CD14-positive monocyte (primary cell): ENCODE measurements at regions not wholly inside any gene's neighbourhood (a gene's known extent, or its start where the extent isn't known, plus 50 kb on each side); places are given as distances from the start of the nearest gene placed in this dataset.
"Not testable (repeated sequence)": the region's sequence is repeated elsewhere in the genome, so short reads cannot be mapped to it uniquely, and the experiment has no call there.

Source experiments
- DNase-seq, 3 donors: peaks; one replicate each; pipeline ENCODE4 v3.0.0-alpha.2; 2011 to 2022
- H2AFZ ChIP-seq: 2 replicates; pipeline ENCODE4 v1.6.0; 2012; ENCODE audit warnings: mild to moderate bottlenecking, low read depth, low read length, inconsistent platforms; ENCODE audit not compliant: insufficient read depth, poor library complexity, severe bottlenecking
- H3K27ac ChIP-seq, 2 donors: 1 replicate in 1 of 2; 2 replicates in 1 of 2; pipeline ENCODE4 v1.5.1; 2012 to 2013; ENCODE audit warnings: low read length in 2 of 2, control low read depth in 1 of 2, inconsistent platforms in 1 of 2, low read depth in 1 of 2, mild to moderate bottlenecking in 1 of 2
- H3K27me3 ChIP-seq, 2 donors: one replicate each; pipeline versions ENCODE4 v1.6.0 to v1.6.1; 2011 to 2013; ENCODE audit warnings: low read length in 2 of 2; ENCODE audit not compliant: control insufficient read depth in 2 of 2, insufficient read depth in 2 of 2
- H3K36me3 ChIP-seq, 2 donors: replicated peaks in 1 of 2; 1 replicate in 1 of 2; 2 replicates in 1 of 2; pipeline versions ENCODE4 v1.5.1 to v1.6.1; 2012 to 2013; ENCODE audit warnings: low read length in 2 of 2, control low read depth in 1 of 2, inconsistent platforms in 1 of 2, mild to moderate bottlenecking in 1 of 2; ENCODE audit not compliant: insufficient read depth in 2 of 2, control insufficient read depth in 1 of 2
- H3K4me1 ChIP-seq, 2 donors: 1 replicate in 1 of 2; 2 replicates in 1 of 2; pipeline versions ENCODE4 v1.5.1 to v1.6.1; 2012 to 2013; ENCODE audit warnings: low read length in 2 of 2, control low read depth in 1 of 2, inconsistent platforms in 1 of 2, mild to moderate bottlenecking in 1 of 2, moderate library complexity in 1 of 2; ENCODE audit not compliant: insufficient read depth in 2 of 2, control insufficient read depth in 1 of 2
- H3K4me2 ChIP-seq: replicated peaks from 2 replicates; pipeline ENCODE3; 2012; ENCODE audit warnings: low read length, moderate library complexity, mild to moderate bottlenecking; ENCODE audit not compliant: poor library complexity, severe bottlenecking; ENCODE audit errors: extremely low read depth
- H3K4me3 ChIP-seq, 3 experiments: fragments of 200-600 bp in 1 of 3; sonication (generic) in 1 of 3; replicated peaks in 1 of 3; 1 replicate in 2 of 3; 2 replicates in 1 of 3; pipeline ENCODE4 v1.5.1; 2011 to 2013; ENCODE audit warnings: low read length in 3 of 3, mild to moderate bottlenecking in 3 of 3, control low read depth in 2 of 3, low read depth in 2 of 3, inconsistent platforms in 1 of 3, moderate library complexity in 1 of 3
- H3K79me2 ChIP-seq: 2 replicates; pipeline ENCODE4 v1.6.0; 2012; ENCODE audit warnings: mild to moderate bottlenecking, control low read depth, inconsistent platforms, low read length, moderate library complexity; ENCODE audit not compliant: insufficient read depth
- H3K9ac ChIP-seq: 2 replicates; pipeline ENCODE4 v1.6.0; 2017; ENCODE audit warnings: low read length, mild to moderate bottlenecking; ENCODE audit not compliant: insufficient read depth, poor library complexity, severe bottlenecking
- H3K9me3 ChIP-seq, 2 donors: replicated peaks in 1 of 2; 1 replicate in 1 of 2; 2 replicates in 1 of 2; pipeline versions ENCODE4 v1.5.1 to v1.6.1; 2012 to 2013; ENCODE audit warnings: low read length in 2 of 2, control low read depth in 1 of 2; ENCODE audit not compliant: control insufficient read depth in 1 of 2, insufficient read depth in 1 of 2
- H4K20me1 ChIP-seq: 2 replicates; pipeline ENCODE4 v1.6.0; 2012; ENCODE audit warnings: mild to moderate bottlenecking, low read length, control low read depth, moderate library complexity; ENCODE audit not compliant: insufficient read depth
- H3K27ac Mint-ChIP-seq, 7 donors: one replicate each; pipeline ENCODE4 v1.8.0; 2020; ENCODE audit warnings: mild to moderate bottlenecking in 7 of 7, mixed read lengths in 7 of 7, moderate library complexity in 6 of 7, inconsistent platforms in 2 of 7
- H3K27me3 Mint-ChIP-seq, 3 donors: one replicate each; pipeline ENCODE4 v1.8.0; 2021 to 2022; ENCODE audit warnings: low read depth in 3 of 3, mild to moderate bottlenecking in 3 of 3, mixed read lengths in 3 of 3, moderate library complexity in 3 of 3, inconsistent platforms in 1 of 3
- H3K36me3 Mint-ChIP-seq, 2 donors: one replicate each; pipeline ENCODE4 v1.8.0; 2020; ENCODE audit warnings: mixed read lengths in 2 of 2, inconsistent platforms in 1 of 2, mild to moderate bottlenecking in 1 of 2
- H3K4me1 Mint-ChIP-seq: one replicate; pipeline ENCODE4 v1.8.0; 2020; ENCODE audit warnings: mild to moderate bottlenecking, mixed read lengths
- H3K4me3 Mint-ChIP-seq, 2 donors: one replicate each; pipeline ENCODE4 v1.8.0; 2020; ENCODE audit warnings: mild to moderate bottlenecking in 2 of 2, mixed read lengths in 2 of 2, moderate library complexity in 1 of 2
- H3K9me3 Mint-ChIP-seq, 7 donors: one replicate each; pipeline ENCODE4 v1.8.0; 2020 to 2022; ENCODE audit warnings: mixed read lengths in 7 of 7, mild to moderate bottlenecking in 6 of 7, moderate library complexity in 6 of 7, inconsistent platforms in 2 of 7
- CTCF ChIP-seq: fragments of 200-600 bp; IDR thresholded peaks from one replicate; pipeline ENCODE4 v1.8.0; 2022; ENCODE audit warnings: antibody characterized with exemption, mild to moderate bottlenecking
- WGBS: methylation state at CpG from one replicate; pipeline ENCODE4 v1.1.5; 2013; ENCODE audit warnings: missing lambda C conversion rate; ENCODE audit not compliant: insufficient coverage; 5-methylcytosine and 5-hydroxymethylcytosine counted together
- intact Hi-C, 2 donors: fragments of 100-400 bp; cut with micrococcal nuclease; formaldehyde crosslinking; loops; one replicate each; pipeline versions ENCODE4 v1.15.0 to v1.15.1; 2023

- H3K4me3 ChIP-seq, result no peak overlapping the region
- H3K9me3 Mint-ChIP-seq, result peaks cover 0 to 5% (median 0%) of the 10 kb centered on the region in 7 donors
- no peaks in the 10 kb centered on the region for H3K36me3 ChIP-seq
- no peak for TF ChIP-seq CTCF
- H3K79me2 ChIP-seq, result no peaks in the 10 kb centered on the region
- no peak overlapping the region for H2AFZ ChIP-seq
- H3K4me1 Mint-ChIP-seq, result no peaks in the 10 kb centered on the region
- DNase-seq, result no peak
- H3K27me3 ChIP-seq, result no peaks in the 10 kb centered on the region
- H3K27ac ChIP-seq, result no peak overlapping the region
- H3K4me1 ChIP-seq, result no peaks in the 10 kb centered on the region
- H3K9ac ChIP-seq, result no peak overlapping the region
- no peaks in the 10 kb centered on the region for H4K20me1 ChIP-seq
- H3K36me3 Mint-ChIP-seq, result no peaks in the 10 kb centered on the region
- H3K27ac Mint-ChIP-seq, result no peak overlapping the region
- H3K4me3 Mint-ChIP-seq, result no peak overlapping the region
- H3K9me3 ChIP-seq, result no peaks in the 10 kb centered on the region
- no peak overlapping the region for H3K4me2 ChIP-seq
- H3K27me3 Mint-ChIP-seq, result peaks cover 1 to 3% (median 2%) of the 10 kb centered on the region in 3 donors
- intact Hi-C loops, result no loop called here
- WGBS, result 94% methylated on average over 4 of the region's 6 CpGs
Observed at GRCh38 chr7:152590481-152590880, 85.5 kb downstream of the XRCC2 start.

- H3K27me3 Mint-ChIP-seq, H3K27me3 ChIP-seq, H3K9me3 Mint-ChIP-seq, H3K4me3 Mint-ChIP-seq, intact Hi-C loops, H3K4me3 ChIP-seq, H3K4me1 ChIP-seq, H3K9ac ChIP-seq, H3K9me3 ChIP-seq, H3K27ac Mint-ChIP-seq, H3K4me1 Mint-ChIP-seq, H3K36me3 Mint-ChIP-seq, DNase-seq, H3K79me2 ChIP-seq, H3K36me3 ChIP-seq, H2AFZ ChIP-seq, H4K20me1 ChIP-seq, H3K4me2 ChIP-seq, H3K27ac ChIP-seq: not testable (repeated sequence)
- WGBS, result 100% methylated on average over 6 of the region's 9 CpGs
Observed at GRCh38 chr7:152589821-152590220, 86.1 kb downstream of the XRCC2 start.
